MCF 10A (cell line): ENCODE measurements at regions not wholly inside any gene's neighbourhood (a gene's known extent, or its start where the extent isn't known, plus 50 kb on each side); places are given as distances from the start of the nearest gene placed in this dataset.
"Not testable (repeated sequence)": the region's sequence is repeated elsewhere in the genome, so short reads cannot be mapped to it uniquely, and the experiment has no call there.

Experiments used
- BruUV-seq: library from RNA; stranded (reverse); fragments of 400-500 nt; replicated peaks from 2 replicates; lab custom pipeline; 2021; lab: Mats Ljungman, UMichigan
- CTCF ChIA-PET: fragments of 300-600 bp; sonication (Branson Sonifier 250); formaldehyde crosslinking; extraction: SDS; loops from one replicate; lab custom pipeline; 2021; ENCODE audit warnings: antibody characterized with exemption, inconsistent platforms; lab: Yijun Ruan, JAX
- POLR2A ChIA-PET: fragments of 300-600, 350-650 bp; sonication (Branson Sonifier 250); formaldehyde crosslinking; extraction: SDS; loops from one replicate; lab custom pipeline; 2020; ENCODE audit warnings: antibody characterized with exemption, inconsistent platforms; lab: Yijun Ruan, JAX
- DNase-seq: peaks from one replicate; pipeline ENCODE4 v3.0.0-alpha.2; 2018; ENCODE audit not compliant: unreplicated experiment
- H3K27ac Mint-ChIP-seq: one replicate; pipeline ENCODE4 v1.8.0; 2022; ENCODE audit warnings: mild to moderate bottlenecking, low read depth, mixed read lengths; ENCODE audit not compliant: unreplicated experiment
- H3K27me3 Mint-ChIP-seq: one replicate; pipeline ENCODE4 v1.8.0; 2022; ENCODE audit warnings: mixed read lengths; ENCODE audit not compliant: insufficient read depth, unreplicated experiment
- H3K36me3 Mint-ChIP-seq: one replicate; pipeline ENCODE4 v1.8.0; 2022; ENCODE audit warnings: mild to moderate bottlenecking, moderate library complexity, mixed read lengths; ENCODE audit not compliant: insufficient read depth, unreplicated experiment
- H3K4me1 Mint-ChIP-seq: one replicate; pipeline ENCODE4 v1.8.0; 2022; ENCODE audit warnings: mixed read lengths; ENCODE audit not compliant: insufficient read depth, unreplicated experiment
- H3K4me3 Mint-ChIP-seq: one replicate; pipeline ENCODE4 v1.8.0; 2022; ENCODE audit warnings: mild to moderate bottlenecking, moderate library complexity, mixed read lengths; ENCODE audit not compliant: unreplicated experiment
- H3K9me3 Mint-ChIP-seq: one replicate; pipeline ENCODE4 v1.8.0; 2022; ENCODE audit warnings: mixed read lengths; ENCODE audit not compliant: unreplicated experiment
- CTCF ChIP-seq: fragments of 200-600 bp; IDR thresholded peaks from one replicate; pipeline ENCODE4 v1.8.0; 2022; ENCODE audit warnings: antibody characterized with exemption, mild to moderate bottlenecking; ENCODE audit not compliant: unreplicated experiment
- intact Hi-C: fragments of 100-400 bp; cut with micrococcal nuclease; formaldehyde crosslinking; loops from 2 replicates; pipeline ENCODE4 v1.14.1; 2022

DNA sequence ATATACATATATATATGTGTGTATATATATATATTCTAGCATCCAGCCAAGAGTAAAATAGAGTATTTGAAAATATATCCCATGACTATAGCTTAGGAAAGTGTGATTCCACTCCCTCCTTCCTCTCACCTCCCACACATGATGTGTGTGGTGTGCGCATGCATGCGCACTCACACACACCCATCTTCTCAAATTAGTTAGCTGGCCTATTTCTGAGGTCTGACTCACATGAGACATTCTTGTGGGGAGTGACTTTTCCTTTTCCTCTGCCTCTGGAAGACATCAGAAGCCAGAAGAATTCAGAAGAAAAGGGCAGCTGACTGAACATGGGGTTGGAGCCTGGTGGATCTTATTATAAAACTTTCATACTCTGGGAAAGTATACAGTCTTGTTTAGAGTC lies 793.5 kb upstream of the ZNF722 start:
- ChIA-PET CTCF (no interaction called here), POLR2A (no interaction called here)
- TF ChIP-seq CTCF: no peak
- H3K4me3 Mint-ChIP-seq: no peak overlapping the region
- intact Hi-C loops: no loop called here
- no peak overlapping the region for H3K27ac Mint-ChIP-seq
- no peaks in the 10 kb centered on the region for H3K36me3 Mint-ChIP-seq
- peaks cover 32% of the 10 kb centered on the region for H3K9me3 Mint-ChIP-seq
- no peak for DNase-seq
- H3K4me1 Mint-ChIP-seq: no peaks in the 10 kb centered on the region
- H3K27me3 Mint-ChIP-seq: no peaks in the 10 kb centered on the region
- no TSS peak for BruUV-seq

DNA sequence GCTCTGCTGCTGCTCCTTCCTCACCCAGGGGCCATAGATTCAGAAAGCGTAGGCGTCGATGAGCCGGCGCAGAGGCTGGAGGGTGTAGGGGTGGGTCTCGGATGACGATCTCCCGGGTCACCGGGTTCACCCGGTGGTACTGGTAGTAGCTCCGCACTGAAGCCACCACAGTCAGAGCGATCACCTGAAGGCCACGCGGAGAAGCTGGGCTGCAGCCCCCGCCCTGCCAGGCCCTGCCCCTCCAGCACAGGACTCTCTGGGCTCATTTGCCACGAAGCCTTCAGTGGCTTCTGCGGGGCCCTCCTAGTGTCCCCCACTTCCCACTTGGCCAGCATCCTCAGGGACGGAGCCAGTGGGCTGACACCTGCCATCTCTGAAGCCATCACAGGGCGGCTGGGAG lies 765.5 kb upstream of the ZNF722 start:
- intact Hi-C loops, CTCF ChIA-PET, BruUV-seq, H3K4me3 Mint-ChIP-seq, H3K36me3 Mint-ChIP-seq, POLR2A ChIA-PET, H3K27me3 Mint-ChIP-seq, DNase-seq, H3K4me1 Mint-ChIP-seq, H3K27ac Mint-ChIP-seq: not testable (repeated sequence)
- H3K9me3 Mint-ChIP-seq: peaks cover 11% of the 10 kb centered on the region

DNA sequence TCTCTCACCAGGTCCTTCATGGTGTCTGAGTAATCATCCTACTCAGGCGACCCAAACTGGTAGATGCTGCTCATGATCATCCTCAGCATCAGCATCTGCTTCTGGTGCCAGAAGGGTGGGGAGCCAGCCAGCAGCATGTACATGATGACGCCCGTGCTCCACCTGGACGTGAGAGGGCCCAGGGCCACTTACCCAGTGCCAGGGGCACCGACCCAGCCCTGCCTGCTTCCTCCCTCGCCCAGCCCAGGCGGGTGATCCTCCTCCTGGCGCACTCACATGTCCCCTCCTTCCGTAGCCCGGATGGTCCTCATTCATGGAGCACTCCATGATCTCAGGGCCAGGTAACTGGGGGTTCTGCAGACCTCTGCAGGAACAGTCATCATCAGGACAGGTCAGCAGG lies 764.8 kb upstream of the ZNF722 start:
- no peak for TF ChIP-seq CTCF
- intact Hi-C loops: no loop called here
- POLR2A ChIA-PET: no interaction called here
- Mint-ChIP-seq H3K27me3 (no peaks in the 10 kb centered on the region), H3K9me3 (peaks cover 3% of the 10 kb centered on the region), H3K4me3 (no peak overlapping the region), H3K27ac (no peak overlapping the region), H3K36me3 (no peaks in the 10 kb centered on the region), H3K4me1 (no peaks in the 10 kb centered on the region)
- DNase-seq: no peak
- no TSS peak for BruUV-seq
- CTCF ChIA-PET: interaction anchor here (0.7 kb wide), 1 partner anchor 25 kb away, joined by 3 read pairs; no protein-coding TSS in a partner anchor
